Psoas muscle (tissue), 7 donors: ENCODE measurements at regions not wholly inside any gene's neighbourhood (a gene's known extent, or its start where the extent isn't known, plus 50 kb on each side); places are given as distances from the start of the nearest gene placed in this dataset.

Experiments used
- ATAC-seq, 4 donors: fragments of 200-7000 bp; cut with Tn5 transposase; one replicate each; pipeline ENCODE4 v1.9.1; 2020; ENCODE audit warnings: moderate library complexity in 3 of 4, mild to moderate bottlenecking in 2 of 4
- DNase-seq, 2 donors: peaks; one replicate each; pipeline ENCODE4 v3.0.0-alpha.2; 2020
- H3K27ac ChIP-seq: fragments of 200-600 bp; one replicate; pipeline ENCODE4 v1.8.0; 2022
- H3K27me3 ChIP-seq, 3 donors: fragments of 200-600 bp in 1 of 3; one replicate each; pipeline versions ENCODE4 v1.6.1 to v1.8.0; 2013 to 2022; ENCODE audit warnings: low read length in 2 of 3, mild to moderate bottlenecking in 2 of 3, moderate library complexity in 1 of 3; ENCODE audit not compliant: insufficient read depth in 3 of 3
- H3K36me3 ChIP-seq, 2 donors: fragments of 200-600 bp in 1 of 2; one replicate each; pipeline versions ENCODE4 v1.6.1 to v1.8.0; 2013 to 2022; ENCODE audit warnings: low read depth in 1 of 2, mild to moderate bottlenecking in 1 of 2, moderate library complexity in 1 of 2; ENCODE audit not compliant: insufficient read depth in 1 of 2
- H3K4me1 ChIP-seq: fragments of 200-600 bp; one replicate; pipeline ENCODE4 v1.8.0; 2022
- H3K4me3 ChIP-seq: fragments of 200-600 bp; one replicate; pipeline ENCODE4 v1.8.0; 2022; ENCODE audit warnings: mild to moderate bottlenecking
- H3K9me3 ChIP-seq: fragments of 200-600 bp; one replicate; pipeline ENCODE4 v1.8.0; 2022
- WGBS, 3 donors: extraction: QIAGEN DNeasy Blood & Tissue Kit; methylation state at CpG; one replicate each; pipeline versions ENCODE4 v1.1.6 to v1.1.7; 2013; 5-methylcytosine and 5-hydroxymethylcytosine counted together
- intact Hi-C, 2 donors: fragments of 100-400 bp; cut with DNase I; formaldehyde crosslinking; loops; one replicate each; pipeline versions ENCODE4 v1.11.0 to v1.14.2; 2022
- TF ChIP-seq, protein P1 (sequence below): fragments of 200-600 bp; IDR thresholded peaks from one replicate; pipeline ENCODE4 v1.8.0; 2022; ENCODE audit warnings: antibody characterized with exemption
- donor health status: healthy with polysubstance abuse.
- donor health status: DM: no; HTN: no; CAD: no; lungs with moderate emphysema.
- donor health status: Bipolar disorder and iron deficiency.
- donor health status: healthy.
- donor health status: DM: yes; HTN: yes; CAD: no.
- donor health status: DM: no; HTN: no; CAD: no.
- donor health status: DM: yes; HTN: yes; CAD: no.

DNA sequence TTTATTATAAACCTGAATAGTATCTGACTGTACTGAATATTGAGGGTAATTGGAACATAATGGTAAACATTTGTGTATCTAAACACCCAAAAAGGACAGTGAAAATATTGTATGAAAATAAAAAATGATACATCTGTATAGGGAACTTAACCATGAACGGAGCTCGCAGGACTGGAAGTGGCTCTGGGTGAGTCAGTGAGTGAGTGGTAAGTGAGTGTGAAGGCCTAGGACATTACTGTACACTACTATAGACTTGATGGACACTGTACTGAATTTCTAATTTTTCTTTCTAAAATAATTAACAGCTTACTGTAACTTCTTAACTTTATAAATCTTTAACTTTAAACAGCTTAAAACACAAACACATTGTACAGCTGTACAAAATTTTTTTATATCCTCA is 454.5 kb upstream of the FZD8 start:
- ATAC-seq, result no peak
- H3K27ac ChIP-seq, result no peak overlapping the region
- no peak for DNase-seq
- TF ChIP-seq, protein P1, sequence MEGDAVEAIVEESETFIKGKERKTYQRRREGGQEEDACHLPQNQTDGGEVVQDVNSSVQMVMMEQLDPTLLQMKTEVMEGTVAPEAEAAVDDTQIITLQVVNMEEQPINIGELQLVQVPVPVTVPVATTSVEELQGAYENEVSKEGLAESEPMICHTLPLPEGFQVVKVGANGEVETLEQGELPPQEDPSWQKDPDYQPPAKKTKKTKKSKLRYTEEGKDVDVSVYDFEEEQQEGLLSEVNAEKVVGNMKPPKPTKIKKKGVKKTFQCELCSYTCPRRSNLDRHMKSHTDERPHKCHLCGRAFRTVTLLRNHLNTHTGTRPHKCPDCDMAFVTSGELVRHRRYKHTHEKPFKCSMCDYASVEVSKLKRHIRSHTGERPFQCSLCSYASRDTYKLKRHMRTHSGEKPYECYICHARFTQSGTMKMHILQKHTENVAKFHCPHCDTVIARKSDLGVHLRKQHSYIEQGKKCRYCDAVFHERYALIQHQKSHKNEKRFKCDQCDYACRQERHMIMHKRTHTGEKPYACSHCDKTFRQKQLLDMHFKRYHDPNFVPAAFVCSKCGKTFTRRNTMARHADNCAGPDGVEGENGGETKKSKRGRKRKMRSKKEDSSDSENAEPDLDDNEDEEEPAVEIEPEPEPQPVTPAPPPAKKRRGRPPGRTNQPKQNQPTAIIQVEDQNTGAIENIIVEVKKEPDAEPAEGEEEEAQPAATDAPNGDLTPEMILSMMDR, result no peak
- H3K27me3 ChIP-seq, result no peaks in the 10 kb centered on the region
- 68 to 100% (median 96%) methylated on average over 2 of the region's 2 CpGs for WGBS, 3 donors
- intact Hi-C loops, result no loop called here
- no peaks in the 10 kb centered on the region for H3K4me1 ChIP-seq
- H3K9me3 ChIP-seq, result peaks cover 9% of the 10 kb centered on the region
- no peaks in the 10 kb centered on the region for H3K36me3 ChIP-seq
- H3K4me3 ChIP-seq, result no peak overlapping the region

DNA sequence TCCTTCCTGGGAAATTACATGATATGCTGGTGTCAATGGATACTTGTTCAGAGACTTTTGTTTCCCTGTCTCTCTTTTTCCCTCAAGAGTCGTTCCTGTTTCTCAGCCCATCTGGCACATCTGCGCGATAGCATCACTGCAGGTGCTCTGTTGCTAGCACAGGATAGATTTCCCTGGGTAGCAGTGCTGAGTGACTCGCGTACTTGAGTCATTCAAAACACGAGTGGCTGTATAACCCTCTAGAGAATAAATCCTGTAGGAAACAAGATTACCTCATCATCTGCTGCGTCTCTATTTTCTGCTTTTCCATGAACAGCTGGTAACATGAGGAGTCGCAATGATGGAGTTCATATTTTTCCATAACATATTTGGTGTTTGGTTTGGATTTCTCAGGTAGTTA is 452.0 kb upstream of the FZD8 start:
- no peak overlapping the region for H3K27ac ChIP-seq
- TF ChIP-seq, protein P1, result no peak
- H3K36me3 ChIP-seq, result no peaks in the 10 kb centered on the region
- H3K9me3 ChIP-seq, result peaks cover under 1% of the 10 kb centered on the region
- H3K4me3 ChIP-seq, result no peak overlapping the region
- no peaks in the 10 kb centered on the region for H3K4me1 ChIP-seq
- WGBS, 3 donors, result 28 to 39% (median 36%) methylated on average over 8 of the region's 8 CpGs
- no peaks in the 10 kb centered on the region for H3K27me3 ChIP-seq
- intact Hi-C loops, result no loop called here
- peak in 1 of 2 donors; percentile 49 for DNase-seq
- no peak for ATAC-seq

DNA sequence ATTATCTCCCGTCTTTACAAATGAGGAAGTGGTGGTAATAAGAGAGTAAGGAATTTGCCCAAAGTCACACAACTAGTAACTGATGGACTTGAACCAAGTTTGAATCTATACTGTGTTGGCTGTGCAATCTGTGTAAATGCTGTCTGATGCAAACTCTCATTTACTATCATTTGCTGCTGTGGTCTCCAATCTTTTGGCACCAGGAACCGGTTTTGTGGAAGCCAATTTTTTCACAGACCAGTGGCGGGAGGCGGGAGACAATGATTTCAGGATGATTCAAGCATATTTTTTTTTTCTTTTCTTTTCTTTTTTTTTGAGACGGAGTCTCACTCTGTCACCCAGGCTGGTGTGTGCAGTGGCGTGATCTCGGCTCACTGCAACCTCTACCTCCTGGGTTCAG is 450.0 kb upstream of the FZD8 start:
- Histone ChIP-seq H3K9me3 (no peaks in the 10 kb centered on the region), H3K36me3 (no peaks in the 10 kb centered on the region), H3K27me3 (no peaks in the 10 kb centered on the region), H3K4me1 (no peaks in the 10 kb centered on the region), H3K4me3 (no peak overlapping the region), H3K27ac (no peak overlapping the region)
- 82 to 92% (median 84%) methylated on average over 7 of the region's 7 CpGs for WGBS, 3 donors
- intact Hi-C loops, result no loop called here
- no peak for ATAC-seq
- TF ChIP-seq, protein P1, result no peak
- DNase-seq, result no peak

DNA sequence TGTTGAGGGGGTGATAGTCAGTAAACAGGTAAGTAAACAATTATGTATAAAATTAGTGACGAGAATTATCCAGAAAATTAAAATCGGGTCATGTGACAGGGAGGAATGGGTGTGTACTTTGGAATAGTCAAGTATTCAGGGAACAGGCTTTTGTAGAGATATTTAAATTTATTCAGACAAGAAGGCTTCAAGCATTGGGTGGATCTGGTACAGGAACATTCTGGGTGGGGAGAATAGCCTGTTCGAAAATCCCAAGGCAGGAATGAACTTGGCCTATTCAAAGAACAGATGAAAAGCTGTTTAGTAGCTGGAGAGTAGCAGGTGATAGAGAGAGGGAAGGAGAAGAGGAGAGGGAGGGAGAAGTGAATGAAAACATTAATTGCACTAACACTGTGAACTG is 448.9 kb upstream of the FZD8 start:
- Histone ChIP-seq H3K4me1 (no peaks in the 10 kb centered on the region), H3K27ac (no peak overlapping the region), H3K9me3 (no peaks in the 10 kb centered on the region), H3K27me3 (no peaks in the 10 kb centered on the region), H3K4me3 (no peak overlapping the region), H3K36me3 (no peaks in the 10 kb centered on the region)
- TF ChIP-seq, protein P1, result no peak
- DNase-seq, result no peak
- intact Hi-C loops, result no loop called here
- ATAC-seq, result no peak
- WGBS, 3 donors, result 76 to 83% (median 82%) methylated on average over 3 of the region's 3 CpGs

GRCh38 chr10:36089790-36090440 is 447.8 kb upstream of the FZD8 start:
- Histone ChIP-seq H3K4me1 (no peaks in the 10 kb centered on the region), H3K4me3 (no peak overlapping the region), H3K9me3 (no peaks in the 10 kb centered on the region), H3K27ac (no peak overlapping the region), H3K36me3 (no peaks in the 10 kb centered on the region), H3K27me3 (no peaks in the 10 kb centered on the region)
- DNase-seq (no peak), ATAC-seq (no peak)
- WGBS, 3 donors, result 8 to 17% (median 11%) methylated on average over 2 of the region's 2 CpGs
- intact Hi-C loops, result no loop called here
- TF ChIP-seq, protein P1, result no peak
